Astrocyte (in vitro differentiated cells and primary cell): ENCODE measurements at regions not wholly inside any gene's neighbourhood (a gene's known extent, or its start where the extent isn't known, plus 50 kb on each side); places are given as distances from the start of the nearest gene placed in this dataset.

Source experiments
- DNase-seq: peaks from one replicate; pipeline ENCODE4 v3.0.0-alpha.2; 2010; ENCODE audit warnings: low read depth
- FAIRE-seq: peaks from 2 replicates; lab custom pipeline; 2011; peaks lifted over from hg19 to GRCh38; lab: Jason Lieb, UNC
- H2AFZ ChIP-seq: 2 replicates; pipeline ENCODE4 v1.6.0; 2012; ENCODE audit warnings: low read depth, low read length, inconsistent platforms
- H3K27ac ChIP-seq: 2 replicates; pipeline ENCODE4 v1.5.1; 2011; ENCODE audit warnings: low read depth, low read length, inconsistent platforms
- H3K27me3 ChIP-seq: 2 replicates; pipeline ENCODE4 v1.6.0; 2011; ENCODE audit warnings: low read length, inconsistent platforms; ENCODE audit not compliant: insufficient read depth
- H3K36me3 ChIP-seq: 2 replicates; pipeline ENCODE4 v1.5.1; 2011; ENCODE audit warnings: low read length, inconsistent platforms; ENCODE audit not compliant: insufficient read depth
- H3K4me1 ChIP-seq: 2 replicates; pipeline ENCODE4 v1.5.1; 2011; ENCODE audit warnings: low read length, inconsistent platforms; ENCODE audit not compliant: insufficient read depth
- H3K4me2 ChIP-seq: 2 replicates; pipeline ENCODE4 v1.6.0; 2012; ENCODE audit warnings: low read length, inconsistent platforms
- H3K4me3 ChIP-seq: 2 replicates; pipeline ENCODE4 v1.5.1; 2011; ENCODE audit warnings: low read depth, mild to moderate bottlenecking, low read length, inconsistent platforms; ENCODE audit not compliant: insufficient read depth
- H3K79me2 ChIP-seq: 2 replicates; pipeline ENCODE4 v1.6.0; 2012; ENCODE audit warnings: mild to moderate bottlenecking, low read length, inconsistent platforms; ENCODE audit not compliant: insufficient read depth
- H3K9ac ChIP-seq: 2 replicates; pipeline ENCODE4 v1.6.0; 2012; ENCODE audit warnings: mild to moderate bottlenecking, low read length, inconsistent platforms
- H3K9me3 ChIP-seq: 2 replicates; pipeline ENCODE4 v1.5.1; 2012; ENCODE audit warnings: low read depth, mild to moderate bottlenecking, low read length, inconsistent platforms; ENCODE audit not compliant: insufficient read depth
- H4K20me1 ChIP-seq: 2 replicates; pipeline ENCODE4 v1.6.0; 2012; ENCODE audit warnings: low read length, inconsistent platforms; ENCODE audit not compliant: insufficient read depth
- H3K27ac Mint-ChIP-seq: one replicate; pipeline ENCODE4 v1.8.0; 2021; ENCODE audit warnings: mild to moderate bottlenecking, mixed read lengths; ENCODE audit not compliant: unreplicated experiment
- H3K27me3 Mint-ChIP-seq: one replicate; pipeline ENCODE4 v1.8.0; 2021; ENCODE audit warnings: low read depth, mixed read lengths; ENCODE audit not compliant: unreplicated experiment
- H3K36me3 Mint-ChIP-seq: one replicate; pipeline ENCODE4 v1.8.0; 2021; ENCODE audit warnings: low read depth, mixed read lengths; ENCODE audit not compliant: unreplicated experiment
- H3K4me1 Mint-ChIP-seq: one replicate; pipeline ENCODE4 v1.8.0; 2021; ENCODE audit warnings: low read depth, mixed read lengths; ENCODE audit not compliant: unreplicated experiment
- H3K4me3 Mint-ChIP-seq: one replicate; pipeline ENCODE4 v1.8.0; 2021; ENCODE audit warnings: mild to moderate bottlenecking, moderate library complexity, mixed read lengths; ENCODE audit not compliant: unreplicated experiment
- H3K9me3 Mint-ChIP-seq: one replicate; pipeline ENCODE4 v1.8.0; 2021; ENCODE audit warnings: mild to moderate bottlenecking, mixed read lengths; ENCODE audit not compliant: unreplicated experiment
- CTCF ChIP-seq: IDR thresholded peaks from 2 replicates; pipeline ENCODE4 v1.5.1; 2011; ENCODE audit warnings: low read depth, mild to moderate bottlenecking, inconsistent platforms, low read length, moderate library complexity; ENCODE audit not compliant: insufficient read depth
- EZH2 ChIP-seq: IDR thresholded peaks from 2 replicates; pipeline ENCODE4 v1.6.1; 2012; ENCODE audit warnings: mild to moderate bottlenecking, low read length, inconsistent platforms; ENCODE audit not compliant: insufficient read depth

GRCh38 chr4:137674066-137674465 lies 141.8 kb upstream of the PCDH18 start:
- TF ChIP-seq CTCF: no peak
- no peak for TF ChIP-seq EZH2
- Mint-ChIP-seq H3K27ac (no peak overlapping the region), H3K36me3 (no peaks in the 10 kb centered on the region), H3K4me3 (no peak overlapping the region), H3K4me1 (peaks cover 11% of the 10 kb centered on the region), H3K9me3 (no peaks in the 10 kb centered on the region), H3K27me3 (no peaks in the 10 kb centered on the region)
- no peak overlapping the region for H2AFZ ChIP-seq
- H3K4me2 ChIP-seq: no peak overlapping the region
- FAIRE-seq (peak; percentile 78), DNase-seq (peak; percentile 80)
- H3K27me3 ChIP-seq: no peaks in the 10 kb centered on the region
- no peaks in the 10 kb centered on the region for H3K4me1 ChIP-seq
- H3K27ac ChIP-seq: no peak overlapping the region
- H3K9ac ChIP-seq: no peak overlapping the region
- H3K36me3 ChIP-seq: no peaks in the 10 kb centered on the region
- no peaks in the 10 kb centered on the region for H3K79me2 ChIP-seq
- H3K9me3 ChIP-seq: no peaks in the 10 kb centered on the region
- no peaks in the 10 kb centered on the region for H4K20me1 ChIP-seq
- H3K4me3 ChIP-seq: no peak overlapping the region

GRCh38 chr4:137668885-137669545 lies 136.7 kb upstream of the PCDH18 start:
- no peaks in the 10 kb centered on the region for H3K9me3 ChIP-seq
- H2AFZ ChIP-seq: no peak overlapping the region
- no peak for FAIRE-seq
- no peaks in the 10 kb centered on the region for H4K20me1 ChIP-seq
- H3K4me1 Mint-ChIP-seq: peaks cover 12% of the 10 kb centered on the region
- H3K4me1 ChIP-seq: peaks cover 6% of the 10 kb centered on the region
- H3K36me3 Mint-ChIP-seq: no peaks in the 10 kb centered on the region
- H3K4me3 Mint-ChIP-seq: no peak overlapping the region
- no peak overlapping the region for H3K9ac ChIP-seq
- H3K4me2 ChIP-seq: no peak overlapping the region
- H3K27ac ChIP-seq: no peak overlapping the region
- TF ChIP-seq CTCF: no peak
- no peak for TF ChIP-seq EZH2
- no peak overlapping the region for H3K27ac Mint-ChIP-seq
- H3K4me3 ChIP-seq: no peak overlapping the region
- DNase-seq: no peak
- H3K9me3 Mint-ChIP-seq: no peaks in the 10 kb centered on the region
- H3K27me3 Mint-ChIP-seq: no peaks in the 10 kb centered on the region
- no peaks in the 10 kb centered on the region for H3K79me2 ChIP-seq
- no peaks in the 10 kb centered on the region for H3K27me3 ChIP-seq
- no peaks in the 10 kb centered on the region for H3K36me3 ChIP-seq

GRCh38 chr4:137664416-137664815 lies 132.1 kb upstream of the PCDH18 start:
- H3K4me1 Mint-ChIP-seq: peaks cover 19% of the 10 kb centered on the region
- H3K9ac ChIP-seq: no peak overlapping the region
- no peak overlapping the region for H3K4me3 Mint-ChIP-seq
- DNase-seq: no peak
- no peaks in the 10 kb centered on the region for H3K9me3 ChIP-seq
- H3K4me2 ChIP-seq: peak overlapping the region; percentile 70
- no peaks in the 10 kb centered on the region for H3K79me2 ChIP-seq
- no peaks in the 10 kb centered on the region for H3K36me3 Mint-ChIP-seq
- peak overlapping the region; percentile 78 for H3K27ac Mint-ChIP-seq
- H3K27ac ChIP-seq: peak overlapping the region; percentile 43
- H3K9me3 Mint-ChIP-seq: peaks cover 4% of the 10 kb centered on the region
- no peaks in the 10 kb centered on the region for H3K27me3 Mint-ChIP-seq
- H3K4me1 ChIP-seq: peaks cover 12% of the 10 kb centered on the region
- H3K36me3 ChIP-seq: no peaks in the 10 kb centered on the region
- H2AFZ ChIP-seq: peak overlapping the region; percentile 36
- peak; percentile 92 for FAIRE-seq
- H3K27me3 ChIP-seq: no peaks in the 10 kb centered on the region
- H3K4me3 ChIP-seq: no peak overlapping the region
- TF ChIP-seq CTCF: no peak
- no peak for TF ChIP-seq EZH2
- H4K20me1 ChIP-seq: no peaks in the 10 kb centered on the region
